SIG-M5 treated with dmso at 0.1 percent for 504 hours (cell line): ENCODE measurements at regions not wholly inside any gene's neighbourhood (a gene's known extent, or its start where the extent isn't known, plus 50 kb on each side); places are given as distances from the start of the nearest gene placed in this dataset.
"Not testable (repeated sequence)": the region's sequence is repeated elsewhere in the genome, so short reads cannot be mapped to it uniquely, and the experiment has no call there.

Experiments
- DNase-seq: peaks from one replicate; lab custom pipeline; 2025; ENCODE audit not compliant: unreplicated experiment; lab: John Stamatoyannopoulos, UW

DNA sequence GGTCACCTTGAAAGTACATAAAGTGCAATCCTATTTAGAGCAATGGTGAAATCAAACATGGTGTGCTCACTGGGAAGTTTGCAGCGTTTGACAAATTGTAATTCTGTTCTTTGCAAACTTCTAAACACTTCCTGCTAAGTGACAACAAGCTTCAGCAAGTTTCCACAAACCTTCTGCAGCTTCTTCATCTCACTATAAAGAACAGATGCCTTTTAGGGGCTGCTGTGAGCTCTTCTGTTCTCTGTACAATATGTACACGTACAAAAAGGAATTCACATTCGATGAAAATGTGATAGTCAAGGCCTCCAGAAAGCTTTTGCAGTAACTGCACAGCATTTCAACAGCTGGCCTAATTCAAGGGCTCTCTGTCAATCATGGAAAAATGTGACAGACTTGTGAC lies 543.1 kb downstream of the CETN3 start:
- no peak for DNase-seq

DNA sequence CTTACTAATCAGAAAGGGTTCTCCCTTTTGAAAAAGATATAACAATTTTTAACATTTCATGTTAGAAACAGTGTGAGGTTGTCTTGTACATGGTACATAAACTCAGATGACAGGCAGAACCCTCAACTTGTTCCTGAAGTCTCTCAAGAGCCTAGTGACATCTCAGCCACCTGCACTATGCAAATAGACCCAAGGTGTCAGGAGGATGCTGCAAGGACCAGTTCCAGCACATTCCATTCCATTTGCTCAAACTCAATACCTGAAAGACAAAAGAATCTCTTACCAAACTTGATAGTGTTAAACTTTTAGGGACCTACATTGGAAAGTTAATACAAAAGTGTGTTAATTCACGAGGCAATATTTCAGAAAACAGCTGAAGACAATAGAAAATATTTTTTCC lies 544.6 kb downstream of the CETN3 start:
- DNase-seq, result peak; percentile 12

DNA sequence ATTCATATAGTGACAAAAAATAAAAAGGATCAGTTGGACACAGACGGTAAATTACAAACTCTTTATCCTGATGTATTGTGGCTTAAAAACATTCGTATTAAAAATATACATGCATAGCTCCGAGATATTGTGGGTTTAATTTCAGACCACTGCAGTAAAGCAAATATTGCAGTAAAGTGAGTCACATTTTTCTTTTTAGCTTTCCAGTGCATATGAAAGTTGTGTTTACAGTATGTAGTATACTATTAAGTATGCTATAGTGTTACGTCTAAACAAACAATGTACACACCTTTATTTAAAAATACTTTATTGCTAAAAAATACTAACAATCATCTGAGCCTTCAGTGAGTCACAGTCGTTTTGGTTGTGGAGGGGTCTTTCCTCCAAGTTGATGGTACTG lies 551.8 kb downstream of the CETN3 start:
- DNase-seq, result no peak

DNA sequence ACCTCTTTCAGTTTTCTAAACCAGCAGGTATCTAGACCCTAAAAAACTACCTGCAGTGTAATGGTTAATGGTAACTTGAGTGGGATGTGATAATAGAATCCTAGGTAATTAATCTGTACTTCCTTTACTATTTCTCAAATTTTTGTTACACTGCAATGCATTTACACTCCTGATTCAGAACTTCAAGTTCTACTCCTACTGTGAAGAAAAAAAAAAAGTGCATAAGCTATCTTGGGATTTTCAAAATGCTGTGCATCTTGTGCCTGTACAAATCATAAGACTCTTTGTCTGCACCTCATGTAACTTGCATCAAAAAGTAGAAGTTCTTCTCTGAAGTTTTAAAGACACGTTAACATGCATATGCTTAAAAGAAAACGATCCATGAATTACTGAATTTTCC lies 554.1 kb downstream of the CETN3 start:
- DNase-seq, result no peak

DNA sequence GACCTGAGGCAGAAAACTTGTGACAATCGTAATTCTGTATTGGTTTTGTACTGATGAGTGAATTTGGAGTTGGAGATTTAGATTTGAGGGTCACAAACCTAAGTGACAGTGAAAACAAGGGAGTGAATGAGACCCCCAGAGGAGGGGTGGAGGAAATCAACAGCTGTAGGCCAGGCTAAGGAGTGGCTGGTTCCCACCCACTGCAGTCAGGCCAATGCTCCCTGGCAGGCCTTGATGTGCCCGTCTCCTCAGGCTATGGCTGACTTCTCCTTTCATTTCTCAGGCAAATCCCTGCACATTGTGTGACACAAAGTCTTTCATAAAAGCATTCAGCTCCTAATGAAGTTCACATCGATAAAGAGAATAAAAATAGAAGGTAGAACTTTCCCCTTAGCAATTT lies 557.6 kb downstream of the CETN3 start:
- DNase-seq, result no peak

DNA sequence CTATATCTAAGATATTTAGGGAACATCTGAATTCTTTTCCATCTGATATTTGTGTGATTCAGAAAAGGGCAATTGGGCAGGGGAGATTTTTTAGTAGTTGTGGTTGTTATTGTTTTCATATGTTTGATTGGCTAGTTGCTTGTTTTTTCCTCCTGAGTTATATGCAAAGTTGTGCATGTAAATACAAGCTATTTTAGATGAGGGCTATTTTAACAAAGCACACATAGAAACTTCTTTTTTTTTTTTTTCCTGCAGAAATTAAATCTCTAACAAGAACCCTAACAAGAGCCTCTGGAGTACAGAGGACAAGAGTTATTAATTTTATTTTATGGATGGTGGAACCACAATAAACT lies 559.1 kb downstream of the CETN3 start:
- DNase-seq, result no peak

DNA sequence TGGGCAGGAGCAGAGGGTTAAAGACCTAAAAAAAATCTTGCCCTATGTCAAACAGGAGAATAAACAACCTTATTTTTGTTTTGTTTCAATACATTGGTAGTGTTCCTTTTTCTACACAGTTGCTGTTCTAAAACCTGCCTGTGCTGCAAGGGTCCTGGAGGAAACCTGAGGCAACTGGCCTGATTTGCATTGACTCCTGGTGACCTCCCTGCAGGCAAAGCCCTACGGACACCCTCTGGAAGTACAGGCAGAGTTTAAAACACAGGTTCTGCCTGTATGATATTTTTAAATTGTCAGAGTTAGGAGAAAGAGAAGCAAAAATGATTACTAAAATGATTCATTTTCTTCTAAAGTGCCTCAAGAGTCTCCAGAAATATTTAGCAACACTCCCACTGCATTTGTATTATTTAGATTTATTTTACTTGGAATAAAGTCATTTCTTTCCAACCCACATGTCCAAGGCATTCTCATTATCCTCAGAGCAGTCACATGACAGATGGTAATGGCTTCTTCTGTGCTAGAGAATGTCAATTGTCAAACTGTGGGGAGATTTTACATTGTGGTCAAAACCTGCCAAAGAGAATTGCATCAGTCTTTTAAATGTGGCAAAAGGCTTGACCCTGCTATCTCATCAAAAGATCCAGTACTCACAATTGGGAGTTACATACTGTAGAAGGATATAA lies 559.6 kb downstream of the CETN3 start:
- DNase-seq, result no peak

DNA sequence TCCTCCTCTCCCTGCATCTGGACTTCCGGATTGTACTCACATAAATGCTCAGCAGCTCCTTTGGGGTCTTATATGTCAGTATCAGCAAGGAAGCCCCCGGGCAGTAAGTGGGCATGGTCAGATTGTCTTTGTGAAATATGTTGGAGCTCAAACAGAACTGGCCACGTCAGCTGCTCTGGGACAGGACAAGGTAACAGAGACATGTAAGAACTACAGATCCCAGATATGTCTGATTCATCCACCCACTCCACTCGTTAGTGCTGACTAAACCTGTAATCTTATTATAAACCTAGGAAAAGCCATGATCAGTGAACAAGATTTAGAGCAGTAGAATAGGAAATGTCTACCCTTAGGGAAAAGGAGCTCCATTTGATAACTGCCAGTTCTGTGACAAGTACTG lies 561.8 kb downstream of the CETN3 start:
- DNase-seq, result no peak

DNA sequence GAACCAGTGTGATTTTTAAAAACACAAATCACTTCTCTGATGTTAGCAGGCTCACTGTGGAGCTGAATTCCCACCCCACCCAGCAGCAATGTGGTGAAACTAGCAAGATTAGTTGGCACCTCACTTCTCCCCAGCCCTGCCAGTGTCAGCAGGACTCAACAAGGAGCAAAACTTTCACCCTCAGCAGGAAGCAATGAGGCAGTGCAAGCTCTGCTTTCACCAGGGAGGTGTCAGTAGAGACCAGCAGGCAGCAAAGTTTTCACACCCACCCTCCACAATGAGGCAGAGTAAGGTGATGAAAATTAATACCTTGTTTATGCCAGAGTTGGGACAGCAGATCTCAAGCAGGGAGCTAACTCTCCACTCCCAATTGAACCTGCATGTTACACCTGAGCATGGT lies 565.0 kb downstream of the CETN3 start:
- no peak for DNase-seq

DNA sequence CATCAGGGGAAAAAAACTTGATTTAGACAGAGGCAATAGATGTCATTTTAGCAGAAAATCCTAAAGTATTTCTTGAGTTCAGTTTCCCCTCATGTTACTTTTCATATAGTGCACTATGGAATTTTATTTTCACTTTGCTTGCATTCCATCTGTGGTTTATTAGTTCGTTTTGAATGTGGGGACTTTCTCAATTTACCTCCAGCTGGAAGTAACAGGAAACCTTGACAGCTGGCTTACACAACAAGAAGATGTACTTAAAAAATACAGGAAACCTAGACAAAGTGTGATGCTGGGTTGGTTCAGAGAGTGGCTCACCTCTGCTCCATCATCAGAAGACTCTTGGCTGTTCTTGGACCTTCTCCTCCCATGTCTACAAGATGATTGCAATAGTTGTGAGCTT lies 567.0 kb downstream of the CETN3 start:
- no peak for DNase-seq

DNA sequence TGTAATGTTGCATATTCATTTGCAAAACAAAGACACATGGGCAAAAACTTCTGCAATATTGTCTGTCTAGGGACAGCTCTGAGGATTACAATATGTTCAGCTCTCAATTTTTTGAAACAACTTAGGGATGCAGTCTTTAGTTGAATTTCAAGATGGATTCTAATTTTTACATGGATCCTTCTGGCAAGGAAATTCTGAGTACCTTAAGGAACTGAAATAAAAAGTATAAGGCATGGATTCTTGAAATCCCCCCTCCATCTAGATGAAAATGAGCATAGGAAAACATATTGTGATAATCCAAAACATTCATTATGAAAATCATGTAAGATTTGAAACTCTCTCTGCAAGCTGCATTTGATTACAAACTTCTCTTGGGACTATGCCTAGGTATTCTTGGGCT lies 568.6 kb downstream of the CETN3 start:
- DNase-seq, result no peak

DNA sequence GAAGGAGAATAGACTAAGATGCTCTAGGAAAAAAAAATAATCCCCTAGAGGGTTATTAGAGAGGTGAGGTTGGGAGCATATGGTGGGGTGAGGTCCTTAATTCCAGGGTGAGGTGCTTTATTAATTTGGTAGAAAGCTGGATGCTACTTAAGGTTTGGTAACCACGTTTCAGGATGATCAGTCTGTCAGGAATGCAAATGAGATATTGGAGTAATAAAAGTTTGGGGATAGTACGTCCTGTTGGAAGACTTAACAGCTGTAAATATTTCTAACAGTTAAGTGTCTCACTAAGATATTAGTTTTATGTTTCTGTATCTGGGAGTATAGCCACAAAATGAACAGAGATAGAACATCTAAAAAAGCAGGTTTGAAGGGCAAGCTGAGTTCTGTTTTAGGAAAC lies 578.9 kb downstream of the CETN3 start:
- DNase-seq, result no peak

DNA sequence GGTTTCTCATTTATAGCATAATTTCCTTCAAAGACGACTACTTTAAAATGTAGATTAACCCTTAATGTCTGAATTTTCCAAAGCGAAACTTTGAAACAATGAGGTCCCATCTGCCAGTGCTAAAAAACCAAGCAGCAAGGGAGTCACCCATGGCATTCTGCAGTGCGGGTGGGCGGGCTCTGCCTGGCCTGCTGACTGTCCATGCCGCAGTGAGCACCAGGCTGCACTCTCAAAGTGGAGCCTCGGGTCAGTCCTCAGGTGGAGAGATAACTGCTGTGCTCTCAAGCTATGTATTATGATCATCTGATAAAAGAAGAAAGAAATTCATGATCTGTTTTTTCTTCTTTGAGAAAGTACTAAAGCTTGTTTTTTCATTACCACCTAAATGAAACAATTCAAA lies 581.6 kb downstream of the CETN3 start:
- DNase-seq, result no peak

DNA sequence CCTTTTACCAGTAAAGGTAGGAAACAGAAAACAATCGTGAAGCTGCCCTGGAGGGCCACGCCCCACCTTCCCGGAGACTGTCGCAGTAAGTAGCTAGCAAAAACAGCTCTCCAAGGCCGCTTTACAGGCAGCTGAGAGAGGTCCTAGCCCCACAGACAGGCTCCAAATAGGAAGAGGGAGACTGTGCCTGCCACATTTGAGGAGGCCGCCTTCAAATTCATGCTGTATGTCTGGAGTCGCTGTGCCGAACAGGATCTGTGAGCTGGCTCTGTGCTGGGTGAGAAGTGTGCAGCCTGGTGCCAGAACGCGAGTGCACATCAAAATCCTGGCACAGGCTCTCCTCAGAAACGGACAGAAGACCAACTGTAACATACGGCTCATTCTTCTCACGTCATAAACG lies 582.2 kb downstream of the CETN3 start:
- DNase-seq, result no peak

DNA sequence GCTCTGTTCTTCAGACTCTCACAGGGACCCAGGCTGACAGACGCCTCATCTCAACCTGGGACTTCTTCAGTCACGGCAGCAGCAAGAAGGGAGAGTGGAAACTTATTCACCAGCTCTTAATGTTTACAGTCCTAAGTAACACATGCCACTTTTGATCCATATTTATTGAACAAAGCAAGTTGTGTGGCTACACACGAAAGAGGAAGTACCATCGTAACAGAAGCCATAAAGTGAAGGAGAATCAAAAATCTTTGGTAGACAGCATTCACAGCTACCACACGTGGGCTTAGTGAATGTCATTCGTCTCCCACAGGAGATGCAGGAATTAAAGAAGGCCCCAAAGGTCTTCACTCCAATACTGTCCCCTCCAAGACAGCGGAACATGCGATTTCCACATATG lies 582.6 kb downstream of the CETN3 start:
- no peak for DNase-seq

DNA sequence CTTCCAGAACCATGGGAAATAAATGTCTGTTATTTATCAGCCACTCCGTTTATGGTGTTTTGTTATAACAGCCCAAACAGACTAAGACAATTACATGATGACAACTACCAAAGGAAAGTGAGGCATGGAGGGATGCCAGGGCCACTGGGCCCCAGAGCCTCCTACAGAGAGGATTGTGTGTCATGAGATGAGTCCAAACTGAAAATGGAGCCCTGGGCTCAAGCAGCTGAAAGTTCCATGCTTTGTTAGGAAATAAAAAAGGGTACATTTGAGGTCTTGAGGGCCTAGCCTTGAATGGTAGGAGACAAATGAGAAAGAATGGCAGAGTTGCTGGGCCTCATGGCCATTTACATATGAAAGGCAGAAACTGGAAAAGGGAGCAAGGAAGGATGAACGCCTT lies 586.5 kb downstream of the CETN3 start:
- no peak for DNase-seq

DNA sequence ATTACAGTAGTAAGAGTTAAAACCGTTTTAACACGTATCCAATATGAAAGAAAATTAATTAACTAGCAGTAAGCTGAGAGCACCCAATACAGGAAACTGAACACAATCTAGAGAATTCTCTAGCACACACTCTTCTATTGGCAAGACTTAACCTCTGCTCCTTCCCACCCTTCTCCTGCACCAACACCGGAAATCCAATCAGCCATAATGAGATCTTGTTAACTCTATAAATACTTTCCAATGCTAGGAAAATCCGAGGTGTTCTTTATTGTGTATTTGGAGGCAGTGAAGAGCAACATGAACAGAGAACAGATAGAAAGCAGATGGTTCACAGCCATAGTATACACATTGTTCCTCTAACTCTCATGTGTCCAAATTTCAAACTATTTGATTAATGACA lies 591.7 kb downstream of the CETN3 start:
- DNase-seq, result no peak

DNA sequence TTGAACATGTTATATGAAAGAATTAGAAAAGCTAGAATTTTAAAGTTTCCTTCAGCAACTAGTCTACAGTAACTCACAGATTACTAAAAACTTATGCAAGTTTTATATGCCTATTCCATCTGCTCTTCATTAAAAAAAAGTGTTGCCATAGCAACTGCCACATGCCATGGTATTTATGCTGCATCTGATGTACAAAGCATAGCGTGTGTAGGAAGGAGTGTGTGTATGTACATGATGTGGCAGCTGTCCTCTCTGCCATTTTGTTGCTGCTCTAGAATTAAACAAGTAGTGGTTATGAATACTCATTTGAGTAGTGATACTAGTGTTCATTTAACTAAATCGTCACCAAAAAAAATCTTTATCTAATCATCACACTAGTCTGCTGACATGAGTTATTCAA lies 593.5 kb downstream of the CETN3 start:
- DNase-seq, result no peak

DNA sequence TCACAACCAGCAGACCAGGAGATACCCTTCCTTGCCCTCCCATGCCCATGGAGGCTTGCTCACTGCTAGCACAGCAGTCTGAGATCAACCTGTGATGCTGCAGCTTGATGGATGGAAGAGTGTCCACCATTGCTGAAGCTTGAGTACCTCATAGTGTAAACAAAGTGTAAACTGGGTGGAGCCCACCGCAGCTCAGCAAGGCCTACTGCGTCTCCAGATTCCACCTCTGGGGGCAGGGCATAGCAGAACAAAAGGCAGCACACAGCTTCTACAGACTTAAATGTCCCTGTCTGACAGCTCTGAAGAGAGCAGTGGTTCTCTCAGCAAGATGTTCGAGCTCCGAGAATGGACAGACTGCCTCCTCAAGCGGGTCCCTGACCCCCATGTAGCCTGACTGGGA lies 608.8 kb downstream of the CETN3 start:
- not testable (repeated sequence) for DNase-seq

DNA sequence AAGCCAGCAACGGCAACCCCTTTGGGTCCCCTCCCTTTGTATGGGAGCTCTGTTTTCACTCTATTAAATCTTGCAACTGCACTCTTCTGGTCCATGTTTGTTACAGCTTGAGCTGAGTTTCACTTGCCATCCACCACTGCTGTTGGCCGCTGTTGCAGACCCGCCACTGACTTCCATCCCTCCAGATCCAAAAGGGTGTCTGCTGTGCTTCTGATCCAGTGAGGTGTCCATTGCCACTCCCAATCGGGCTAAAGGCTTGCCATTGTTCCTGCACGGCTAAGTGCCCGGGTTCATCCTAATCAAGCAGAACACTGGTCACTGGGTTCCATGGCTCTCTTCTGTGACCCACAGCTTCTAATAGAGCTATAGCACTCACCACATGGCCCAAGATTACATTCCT lies 615.1 kb downstream of the CETN3 start:
- DNase-seq, result not testable (repeated sequence)

DNA sequence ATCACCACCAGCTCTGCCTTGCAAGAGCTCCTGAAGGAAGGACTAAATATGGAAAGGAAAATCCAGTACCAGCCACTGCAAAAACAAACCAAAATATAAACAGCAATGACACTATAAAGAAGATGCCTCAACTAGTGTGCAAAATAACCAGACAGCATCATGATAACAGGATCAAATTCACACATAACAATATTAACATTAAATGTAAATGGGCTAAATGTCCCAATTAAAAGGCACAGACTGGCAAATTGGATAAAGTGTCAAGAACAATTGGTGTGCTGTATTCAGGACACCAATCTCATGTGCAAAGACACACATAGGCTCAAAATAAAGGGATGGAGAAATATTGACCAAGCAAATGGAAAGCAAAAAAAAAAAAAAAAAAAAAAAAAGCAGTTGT lies 629.8 kb downstream of the CETN3 start:
- DNase-seq, result not testable (repeated sequence)

DNA sequence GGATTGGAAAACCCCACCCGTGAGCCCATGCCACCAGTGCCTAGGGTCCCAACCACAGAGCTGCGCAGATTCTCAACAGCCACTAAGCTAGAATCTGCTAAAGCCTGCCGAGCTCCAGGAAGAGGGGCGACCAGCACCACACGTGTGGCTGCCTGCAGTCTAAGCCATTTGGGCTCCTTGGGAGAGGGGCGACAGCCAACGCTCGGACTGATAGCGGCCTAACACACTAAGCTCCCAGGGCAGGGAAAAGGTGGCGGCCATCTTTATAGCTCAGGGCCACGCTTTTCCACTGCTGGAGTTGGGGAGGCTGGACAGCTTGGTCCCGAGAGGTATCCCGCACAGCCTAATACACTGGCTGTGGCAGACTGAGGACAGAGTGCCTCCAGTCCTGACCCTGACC lies 631.8 kb downstream of the CETN3 start:
- no peak for DNase-seq

DNA sequence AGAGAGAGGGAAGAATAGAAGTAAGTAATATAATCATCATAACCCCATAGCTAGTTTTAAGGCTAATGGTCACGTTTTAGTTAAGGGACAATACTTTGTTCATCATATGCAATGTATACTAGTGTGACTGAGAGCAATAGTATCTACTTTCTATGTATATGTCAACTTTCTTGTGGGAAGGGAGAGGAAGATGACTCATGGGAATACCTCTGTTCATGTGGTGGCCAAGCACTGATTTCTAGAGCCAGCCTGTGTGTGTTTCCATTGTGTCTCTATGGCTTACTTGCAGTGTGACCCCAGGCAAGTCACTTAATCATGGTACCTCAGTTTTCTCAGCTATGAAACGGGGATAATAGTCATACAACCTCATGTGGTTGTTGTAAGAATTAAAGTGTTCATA lies 639.6 kb downstream of the CETN3 start:
- no peak for DNase-seq

DNA sequence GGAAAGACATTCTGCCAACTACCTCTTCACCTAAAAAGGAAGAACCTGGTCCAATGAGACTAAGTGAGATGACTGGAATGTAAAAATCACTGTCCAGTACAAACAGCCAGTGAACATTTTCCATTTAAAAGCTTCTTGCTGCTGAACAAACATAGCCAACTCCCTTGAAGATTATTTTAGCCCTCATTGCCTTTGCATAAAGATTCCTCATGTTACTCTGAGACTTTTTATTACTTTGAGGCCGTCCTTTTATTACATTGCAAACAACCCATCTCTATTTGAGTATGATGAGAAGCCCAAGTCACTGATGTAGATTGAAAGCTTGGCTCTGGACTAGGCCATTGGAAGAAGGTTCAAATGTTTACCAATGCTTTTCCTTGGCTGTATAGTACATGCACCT lies 649.8 kb downstream of the CETN3 start:
- DNase-seq, result no peak
